SK-N-SH treated with all-trans-retinoic acid at 6 μM for 48 hours (cell line): ENCODE measurements at regions not wholly inside any gene's neighbourhood (a gene's known extent, or its start where the extent isn't known, plus 50 kb on each side); places are given as distances from the start of the nearest gene placed in this dataset.
"Not testable (repeated sequence)": the region's sequence is repeated elsewhere in the genome, so short reads cannot be mapped to it uniquely, and the experiment has no call there.

Source experiments
- ATAC-seq: fragments of 200-7000 bp; cut with Tn5 transposase; 3 replicates; pipeline ENCODE4 v1.9.1; 2020; ENCODE audit warnings: mild to moderate bottlenecking, moderate library complexity
- ARNTL ChIP-seq: fragments of 450-650 bp; formaldehyde crosslinking; IDR thresholded peaks from 2 replicates; pipeline ENCODE4 v1.5.0; 2020; ENCODE audit warnings: low read depth, mild to moderate bottlenecking, moderate library complexity, borderline replicate concordance
- BACH2 ChIP-seq: fragments of 250-450 bp; sonication (Bioruptor Pico); IDR thresholded peaks from 2 replicates; pipeline ENCODE4 v1.9.0; 2021; ENCODE audit warnings: mild to moderate bottlenecking, borderline replicate concordance
- CSDC2 ChIP-seq: fragments of 250-450 bp; sonication (Bioruptor Pico); IDR thresholded peaks from 2 replicates; pipeline ENCODE4 v1.5.0; 2020; ENCODE audit warnings: mild to moderate bottlenecking, moderate library complexity
- ESRRG ChIP-seq: fragments of 250-450 bp; sonication (Bioruptor Pico); IDR thresholded peaks from 2 replicates; pipeline ENCODE4 v1.6.1; 2021; ENCODE audit warnings: mild to moderate bottlenecking
- GLIS3 ChIP-seq: fragments of 250-450 bp; sonication (Bioruptor Pico); IDR thresholded peaks from 2 replicates; pipeline ENCODE4 v1.5.0; 2020; ENCODE audit warnings: mild to moderate bottlenecking, moderate library complexity
- ISL1 ChIP-seq: fragments of 250-450 bp; sonication (Bioruptor Pico); IDR thresholded peaks from 2 replicates; pipeline ENCODE4 v2.1.2; 2022; ENCODE audit warnings: mild to moderate bottlenecking, moderate library complexity
- OSR1 ChIP-seq: fragments of 250-450 bp; sonication (Bioruptor Pico); IDR thresholded peaks from 2 replicates; pipeline ENCODE4 v1.8.0; 2022; ENCODE audit warnings: moderate library complexity, mild to moderate bottlenecking, inconsistent platforms
- PPARA ChIP-seq: fragments of 250-450 bp; sonication (Bioruptor Pico); IDR thresholded peaks from 2 replicates; pipeline ENCODE4 v1.5.0; 2020; ENCODE audit warnings: mild to moderate bottlenecking, borderline replicate concordance
- SNAI2 ChIP-seq: fragments of 250-450 bp; sonication (Bioruptor Pico); IDR thresholded peaks from 2 replicates; pipeline ENCODE4 v1.5.0; 2020; ENCODE audit warnings: mild to moderate bottlenecking, moderate library complexity
- TCF4 ChIP-seq: fragments of 250-450 bp; sonication (Bioruptor Pico); IDR thresholded peaks from 2 replicates; pipeline ENCODE4 v1.8.0; 2021; ENCODE audit warnings: mild to moderate bottlenecking, moderate library complexity, borderline replicate concordance
- TOX ChIP-seq: fragments of 250-450 bp; sonication (Bioruptor Pico); IDR thresholded peaks from 2 replicates; pipeline ENCODE4 v1.8.0; 2021; ENCODE audit warnings: mild to moderate bottlenecking, moderate library complexity, borderline replicate concordance
- ZC3H10 ChIP-seq: fragments of 250-450 bp; sonication (Bioruptor Pico); IDR thresholded peaks from 2 replicates; pipeline ENCODE4 v1.5.1; 2021; ENCODE audit warnings: mild to moderate bottlenecking, moderate library complexity
- ZFP3 ChIP-seq: fragments of 250-450 bp; sonication (Bioruptor Pico); IDR thresholded peaks from 2 replicates; pipeline ENCODE4 v1.5.0; 2020; ENCODE audit warnings: mild to moderate bottlenecking, moderate library complexity
- ZFP30 ChIP-seq: fragments of 450-650 bp; formaldehyde crosslinking; IDR thresholded peaks from 2 replicates; pipeline ENCODE4 v1.5.0; 2022; ENCODE audit warnings: mild to moderate bottlenecking, moderate library complexity
- ZNF70 ChIP-seq: fragments of 450-650 bp; formaldehyde crosslinking; IDR thresholded peaks from 2 replicates; pipeline ENCODE4 v1.5.0; 2020; ENCODE audit warnings: mild to moderate bottlenecking, moderate library complexity
- ZNF8 ChIP-seq: fragments of 450-650 bp; formaldehyde crosslinking; IDR thresholded peaks from 2 replicates; pipeline ENCODE4 v1.5.0; 2020; ENCODE audit warnings: mild to moderate bottlenecking, moderate library complexity
- TF ChIP-seq, protein P1 (sequence below): fragments of 250-450 bp; sonication (Bioruptor Pico); IDR thresholded peaks from 2 replicates; pipeline ENCODE4 v1.5.1; 2021; ENCODE audit warnings: mild to moderate bottlenecking, moderate library complexity
- TF ChIP-seq, protein P2 (sequence below): fragments of 250-450 bp; sonication (Bioruptor Pico); IDR thresholded peaks from 2 replicates; pipeline ENCODE4 v1.8.0; 2021; ENCODE audit warnings: low read depth, mild to moderate bottlenecking, moderate library complexity, borderline replicate concordance
- TF ChIP-seq, protein P3 (sequence below): fragments of 250-450 bp; sonication (Bioruptor Pico); IDR thresholded peaks from 2 replicates; pipeline ENCODE4 v1.5.0; 2020; ENCODE audit warnings: mild to moderate bottlenecking, moderate library complexity
- TF ChIP-seq, protein P4 (sequence below): fragments of 250-450 bp; sonication (Bioruptor Pico); IDR thresholded peaks from 2 replicates; pipeline ENCODE4 v1.8.0; 2020; ENCODE audit warnings: mild to moderate bottlenecking, moderate library complexity, borderline replicate concordance
- TF ChIP-seq, protein P5 (sequence below): fragments of 250-450 bp; sonication (Bioruptor Pico); IDR thresholded peaks from 2 replicates; pipeline ENCODE4 v1.5.1; 2020; ENCODE audit warnings: low read depth, mild to moderate bottlenecking, moderate library complexity

DNA sequence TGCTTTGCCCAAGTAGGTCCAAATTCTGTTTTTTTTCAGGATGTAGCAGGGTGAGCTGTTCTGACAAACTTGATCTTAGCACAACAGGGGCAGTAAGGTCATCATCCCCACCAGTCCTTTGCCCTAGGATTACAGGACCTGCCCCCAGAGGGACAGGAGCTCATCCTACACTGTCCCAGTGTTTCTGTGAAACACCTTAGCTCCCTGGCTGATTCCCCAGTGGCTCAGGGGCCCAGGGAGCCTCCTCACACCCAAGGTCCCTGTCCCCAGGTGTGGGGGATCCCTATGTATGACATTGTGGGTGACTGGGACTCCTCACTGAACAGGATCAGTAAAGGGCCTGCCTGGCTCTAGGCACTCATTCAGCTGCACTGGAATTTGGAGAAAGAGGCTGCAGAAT is 191.2 kb downstream of the ANKRD30B start:
- TF ChIP-seq ESRRG (CRISPR knock-in tag) (no peak), TCF4 (CRISPR knock-in tag) (no peak)
- ATAC-seq = no peak

DNA sequence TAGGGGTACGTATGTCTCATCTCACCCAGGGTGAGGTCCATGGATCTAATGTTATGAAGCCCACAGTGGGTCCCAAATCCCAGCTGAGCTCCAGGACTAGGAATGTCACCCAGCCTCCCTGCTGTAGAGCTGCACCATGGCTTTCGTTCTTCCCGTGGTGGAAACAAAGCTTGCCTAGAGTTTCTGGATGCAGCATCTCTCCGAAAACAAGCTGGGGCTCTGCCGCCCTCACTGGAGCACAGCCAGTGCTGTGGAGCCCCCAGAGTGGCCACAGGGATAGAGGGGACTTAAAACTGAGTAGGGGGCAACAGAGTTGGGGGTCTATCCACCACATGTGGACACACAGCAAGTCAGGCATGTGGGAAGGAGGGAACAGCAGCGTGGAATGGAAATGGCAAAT is 192.1 kb downstream of the ANKRD30B start:
- ATAC-seq = not testable (repeated sequence)

DNA sequence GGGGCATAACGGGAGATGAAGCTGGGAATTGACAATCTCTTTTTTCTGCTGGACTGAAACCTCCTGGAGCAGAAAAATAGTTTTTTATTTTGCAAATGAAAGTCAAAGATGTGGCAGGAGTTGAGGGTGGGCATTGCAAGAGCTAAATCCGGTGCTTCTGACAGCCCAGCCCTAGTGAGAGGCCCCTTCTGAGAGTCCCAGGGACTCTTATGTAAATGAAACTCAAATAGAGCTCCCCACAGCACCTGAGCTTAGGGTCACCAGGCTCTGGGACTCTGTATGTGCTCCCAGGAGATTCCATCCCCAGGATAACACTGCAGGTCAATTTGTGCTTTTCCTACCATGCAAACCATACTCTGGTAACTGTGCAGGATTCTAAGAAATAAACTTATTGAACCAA is 192.8 kb downstream of the ANKRD30B start:
- no peak for ATAC-seq
- TF ChIP-seq BACH2 (no peak), ZFP30 (CRISPR knock-in tag) (no peak), ZNF70 (no peak), ISL1 (CRISPR knock-in tag) (no peak), ZFP3 (no peak), ESRRG (CRISPR knock-in tag) (no peak), ZC3H10 (CRISPR knock-in tag) (no peak), GLIS3 (CRISPR knock-in tag) (no peak), ARNTL (CRISPR knock-in tag) (no peak), TCF4 (CRISPR knock-in tag) (no peak), SNAI2 (CRISPR knock-in tag) (no peak), OSR1 (no peak), ZNF8 (CRISPR knock-in tag) (no peak), TOX (CRISPR knock-in tag) (no peak), CSDC2 (no peak)
- TF ChIP-seq, protein P1, sequence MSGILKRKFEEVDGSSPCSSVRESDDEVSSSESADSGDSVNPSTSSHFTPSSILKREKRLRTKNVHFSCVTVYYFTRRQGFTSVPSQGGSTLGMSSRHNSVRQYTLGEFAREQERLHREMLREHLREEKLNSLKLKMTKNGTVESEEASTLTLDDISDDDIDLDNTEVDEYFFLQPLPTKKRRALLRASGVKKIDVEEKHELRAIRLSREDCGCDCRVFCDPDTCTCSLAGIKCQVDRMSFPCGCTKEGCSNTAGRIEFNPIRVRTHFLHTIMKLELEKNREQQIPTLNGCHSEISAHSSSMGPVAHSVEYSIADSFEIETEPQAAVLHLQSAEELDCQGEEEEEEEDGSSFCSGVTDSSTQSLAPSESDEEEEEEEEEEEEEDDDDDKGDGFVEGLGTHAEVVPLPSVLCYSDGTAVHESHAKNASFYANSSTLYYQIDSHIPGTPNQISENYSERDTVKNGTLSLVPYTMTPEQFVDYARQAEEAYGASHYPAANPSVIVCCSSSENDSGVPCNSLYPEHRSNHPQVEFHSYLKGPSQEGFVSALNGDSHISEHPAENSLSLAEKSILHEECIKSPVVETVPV = no peak
- TF ChIP-seq, protein P2, sequence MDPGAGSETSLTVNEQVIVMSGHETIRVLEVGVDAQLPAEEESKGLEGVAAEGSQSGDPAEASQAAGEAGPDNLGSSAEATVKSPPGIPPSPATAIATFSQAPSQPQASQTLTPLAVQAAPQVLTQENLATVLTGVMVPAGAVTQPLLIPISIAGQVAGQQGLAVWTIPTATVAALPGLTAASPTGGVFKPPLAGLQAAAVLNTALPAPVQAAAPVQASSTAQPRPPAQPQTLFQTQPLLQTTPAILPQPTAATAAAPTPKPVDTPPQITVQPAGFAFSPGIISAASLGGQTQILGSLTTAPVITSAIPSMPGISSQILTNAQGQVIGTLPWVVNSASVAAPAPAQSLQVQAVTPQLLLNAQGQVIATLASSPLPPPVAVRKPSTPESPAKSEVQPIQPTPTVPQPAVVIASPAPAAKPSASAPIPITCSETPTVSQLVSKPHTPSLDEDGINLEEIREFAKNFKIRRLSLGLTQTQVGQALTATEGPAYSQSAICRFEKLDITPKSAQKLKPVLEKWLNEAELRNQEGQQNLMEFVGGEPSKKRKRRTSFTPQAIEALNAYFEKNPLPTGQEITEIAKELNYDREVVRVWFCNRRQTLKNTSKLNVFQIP = no peak
- TF ChIP-seq, protein P3, sequence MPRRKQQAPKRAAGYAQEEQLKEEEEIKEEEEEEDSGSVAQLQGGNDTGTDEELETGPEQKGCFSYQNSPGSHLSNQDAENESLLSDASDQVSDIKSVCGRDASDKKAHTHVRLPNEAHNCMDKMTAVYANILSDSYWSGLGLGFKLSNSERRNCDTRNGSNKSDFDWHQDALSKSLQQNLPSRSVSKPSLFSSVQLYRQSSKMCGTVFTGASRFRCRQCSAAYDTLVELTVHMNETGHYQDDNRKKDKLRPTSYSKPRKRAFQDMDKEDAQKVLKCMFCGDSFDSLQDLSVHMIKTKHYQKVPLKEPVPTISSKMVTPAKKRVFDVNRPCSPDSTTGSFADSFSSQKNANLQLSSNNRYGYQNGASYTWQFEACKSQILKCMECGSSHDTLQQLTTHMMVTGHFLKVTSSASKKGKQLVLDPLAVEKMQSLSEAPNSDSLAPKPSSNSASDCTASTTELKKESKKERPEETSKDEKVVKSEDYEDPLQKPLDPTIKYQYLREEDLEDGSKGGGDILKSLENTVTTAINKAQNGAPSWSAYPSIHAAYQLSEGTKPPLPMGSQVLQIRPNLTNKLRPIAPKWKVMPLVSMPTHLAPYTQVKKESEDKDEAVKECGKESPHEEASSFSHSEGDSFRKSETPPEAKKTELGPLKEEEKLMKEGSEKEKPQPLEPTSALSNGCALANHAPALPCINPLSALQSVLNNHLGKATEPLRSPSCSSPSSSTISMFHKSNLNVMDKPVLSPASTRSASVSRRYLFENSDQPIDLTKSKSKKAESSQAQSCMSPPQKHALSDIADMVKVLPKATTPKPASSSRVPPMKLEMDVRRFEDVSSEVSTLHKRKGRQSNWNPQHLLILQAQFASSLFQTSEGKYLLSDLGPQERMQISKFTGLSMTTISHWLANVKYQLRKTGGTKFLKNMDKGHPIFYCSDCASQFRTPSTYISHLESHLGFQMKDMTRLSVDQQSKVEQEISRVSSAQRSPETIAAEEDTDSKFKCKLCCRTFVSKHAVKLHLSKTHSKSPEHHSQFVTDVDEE (CRISPR knock-in tag) = no peak

DNA sequence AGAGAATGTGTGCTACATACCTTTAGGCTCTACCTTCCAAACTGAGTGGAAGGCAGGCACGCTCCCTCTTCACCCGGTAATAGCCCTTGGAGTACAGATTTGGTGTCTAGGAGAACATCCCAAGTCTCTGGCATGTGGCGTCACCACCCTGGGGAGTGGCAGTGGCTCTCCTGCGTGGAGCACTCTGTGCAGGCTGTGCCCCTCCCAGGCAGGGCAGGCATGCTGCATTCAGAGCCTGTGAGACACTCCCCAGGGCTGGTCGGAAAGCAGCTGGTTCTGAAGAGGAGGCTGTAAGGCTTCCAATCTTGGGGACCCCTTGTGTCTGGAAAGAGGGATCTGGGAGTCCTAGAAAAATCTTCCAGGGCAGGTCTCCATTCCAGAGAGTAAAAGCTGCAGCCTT is 193.3 kb downstream of the ANKRD30B start:
- TF ChIP-seq TOX (CRISPR knock-in tag) = no peak
- TF ChIP-seq, protein P4, sequence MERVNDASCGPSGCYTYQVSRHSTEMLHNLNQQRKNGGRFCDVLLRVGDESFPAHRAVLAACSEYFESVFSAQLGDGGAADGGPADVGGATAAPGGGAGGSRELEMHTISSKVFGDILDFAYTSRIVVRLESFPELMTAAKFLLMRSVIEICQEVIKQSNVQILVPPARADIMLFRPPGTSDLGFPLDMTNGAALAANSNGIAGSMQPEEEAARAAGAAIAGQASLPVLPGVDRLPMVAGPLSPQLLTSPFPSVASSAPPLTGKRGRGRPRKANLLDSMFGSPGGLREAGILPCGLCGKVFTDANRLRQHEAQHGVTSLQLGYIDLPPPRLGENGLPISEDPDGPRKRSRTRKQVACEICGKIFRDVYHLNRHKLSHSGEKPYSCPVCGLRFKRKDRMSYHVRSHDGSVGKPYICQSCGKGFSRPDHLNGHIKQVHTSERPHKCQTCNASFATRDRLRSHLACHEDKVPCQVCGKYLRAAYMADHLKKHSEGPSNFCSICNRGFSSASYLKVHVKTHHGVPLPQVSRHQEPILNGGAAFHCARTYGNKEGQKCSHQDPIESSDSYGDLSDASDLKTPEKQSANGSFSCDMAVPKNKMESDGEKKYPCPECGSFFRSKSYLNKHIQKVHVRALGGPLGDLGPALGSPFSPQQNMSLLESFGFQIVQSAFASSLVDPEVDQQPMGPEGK (CRISPR knock-in tag) = no peak
- ATAC-seq = no peak

DNA sequence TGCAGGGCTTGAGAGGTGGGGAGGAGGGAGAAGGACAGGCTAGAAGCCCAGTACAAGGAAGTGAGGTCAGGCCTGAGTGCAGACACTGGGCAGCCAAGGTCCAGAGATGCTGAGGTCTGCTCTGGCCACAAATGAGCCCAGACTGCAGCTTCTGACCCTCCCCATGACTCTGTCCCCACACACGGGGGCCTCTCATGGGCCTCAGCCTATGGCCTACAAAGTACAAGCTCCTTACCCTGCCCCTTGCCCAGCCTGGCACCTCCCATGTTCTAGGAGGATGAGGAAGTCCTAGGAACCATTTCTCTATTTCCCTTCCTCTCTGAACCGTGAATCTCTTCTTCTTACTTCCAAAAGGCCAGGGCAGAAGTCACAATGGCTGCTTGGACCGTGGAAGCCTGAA is 193.8 kb downstream of the ANKRD30B start:
- TF ChIP-seq GLIS3 (CRISPR knock-in tag) (no peak), SNAI2 (CRISPR knock-in tag) (no peak), CSDC2 (no peak), ISL1 (CRISPR knock-in tag) (no peak), ZFP30 (CRISPR knock-in tag) (no peak), PPARA (CRISPR knock-in tag) (no peak), TCF4 (CRISPR knock-in tag) (no peak), ZNF8 (CRISPR knock-in tag) (no peak), ZC3H10 (CRISPR knock-in tag) (no peak), OSR1 (no peak), ZFP3 (no peak), BACH2 (no peak)
- TF ChIP-seq, protein P4 (CRISPR knock-in tag) = no peak
- TF ChIP-seq, protein P5, sequence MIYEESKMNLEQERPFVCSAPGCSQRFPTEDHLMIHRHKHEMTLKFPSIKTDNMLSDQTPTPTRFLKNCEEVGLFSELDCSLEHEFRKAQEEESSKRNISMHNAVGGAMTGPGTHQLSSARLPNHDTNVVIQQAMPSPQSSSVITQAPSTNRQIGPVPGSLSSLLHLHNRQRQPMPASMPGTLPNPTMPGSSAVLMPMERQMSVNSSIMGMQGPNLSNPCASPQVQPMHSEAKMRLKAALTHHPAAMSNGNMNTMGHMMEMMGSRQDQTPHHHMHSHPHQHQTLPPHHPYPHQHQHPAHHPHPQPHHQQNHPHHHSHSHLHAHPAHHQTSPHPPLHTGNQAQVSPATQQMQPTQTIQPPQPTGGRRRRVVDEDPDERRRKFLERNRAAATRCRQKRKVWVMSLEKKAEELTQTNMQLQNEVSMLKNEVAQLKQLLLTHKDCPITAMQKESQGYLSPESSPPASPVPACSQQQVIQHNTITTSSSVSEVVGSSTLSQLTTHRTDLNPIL (CRISPR knock-in tag) = no peak
- TF ChIP-seq, protein P1 = no peak

More for the DNA sequence above, 193.8 kb downstream of the ANKRD30B start:
- ATAC-seq = no peak
